BJ (cell line): ENCODE measurements at regions not wholly inside any gene's neighbourhood (a gene's known extent, or its start where the extent isn't known, plus 50 kb on each side); places are given as distances from the start of the nearest gene placed in this dataset.

ENCODE experiments used
- CTCF ChIA-PET: fragments of 350-600 bp; formaldehyde crosslinking; extraction: SDS; loops from one replicate; lab custom pipeline; 2021; ENCODE audit warnings: antibody characterized with exemption, inconsistent platforms; lab: Yijun Ruan, JAX
- POLR2A ChIA-PET: fragments of 300-600 bp; sonication (Branson Sonifier 250); formaldehyde crosslinking; extraction: SDS; loops from one replicate; lab custom pipeline; 2021; ENCODE audit warnings: antibody characterized with exemption; lab: Charles Lee
- DNase-seq: peaks from one replicate; pipeline ENCODE4 v3.0.0-alpha.2; 2011; ENCODE audit warnings: low read depth
- H3K27me3 ChIP-seq: 2 replicates; pipeline ENCODE4 v1.6.0; 2011; ENCODE audit warnings: low read length; ENCODE audit not compliant: control insufficient read depth, insufficient read depth
- H3K36me3 ChIP-seq: 2 replicates; pipeline ENCODE4 v1.5.1; 2011; ENCODE audit warnings: low read length; ENCODE audit not compliant: control insufficient read depth, insufficient read depth
- H3K4me3 ChIP-seq: 2 replicates; pipeline ENCODE4 v1.5.1; 2011; ENCODE audit warnings: low read depth, mild to moderate bottlenecking, control low read depth, low read length
- CTCF ChIP-seq: IDR thresholded peaks from 2 replicates; pipeline ENCODE4 v1.5.1; 2011; ENCODE audit warnings: low read depth, mild to moderate bottlenecking, control low read depth, inconsistent platforms, low read length, moderate library complexity; ENCODE audit not compliant: insufficient read depth

- TF ChIP-seq CTCF = no peak
- CTCF ChIA-PET = no interaction called here
- no peak overlapping the region for H3K4me3 ChIP-seq
- DNase-seq = no peak
- POLR2A ChIA-PET = no interaction called here
- H3K27me3 ChIP-seq = 0 out of 2 replicates have a peak, but pooled peaks cover 1% of the 10 kb centered on the region
- H3K36me3 ChIP-seq = no peaks in the 10 kb centered on the region
These were observed 306.9 kb downstream of the ZNF516 start for GRCh38 chr18:76188097-76188496.

- TF ChIP-seq CTCF = no peak
- CTCF ChIA-PET = no interaction called here
These were observed 315.8 kb downstream of the ZNF516 start for GRCh38 chr18:76179257-76179656.

GRCh38 chr18:76177160-76177559 lies 317.9 kb downstream of the ZNF516 start:
- TF ChIP-seq CTCF = no peak
- ChIA-PET CTCF (no interaction called here), POLR2A (no interaction called here)
- no peak overlapping the region for H3K4me3 ChIP-seq
- DNase-seq = no peak
- no peaks in the 10 kb centered on the region for H3K27me3 ChIP-seq
- no peaks in the 10 kb centered on the region for H3K36me3 ChIP-seq

More at GRCh38 chr18:76179257-76179656, 315.8 kb downstream of the ZNF516 start:
- no peak for DNase-seq
- no peaks in the 10 kb centered on the region for H3K36me3 ChIP-seq
- H3K4me3 ChIP-seq = no peak overlapping the region
- POLR2A ChIA-PET = no interaction called here
- H3K27me3 ChIP-seq = no peaks in the 10 kb centered on the region

GRCh38 chr18:76174451-76174850 lies 320.6 kb downstream of the ZNF516 start:
- POLR2A ChIA-PET = no interaction called here
- no peaks in the 10 kb centered on the region for H3K36me3 ChIP-seq
- no peak overlapping the region for H3K4me3 ChIP-seq
- no peak for DNase-seq
- no peak for TF ChIP-seq CTCF
- no peaks in the 10 kb centered on the region for H3K27me3 ChIP-seq
- CTCF ChIA-PET = no interaction called here

GRCh38 chr18:76169733-76170132 lies 325.3 kb downstream of the ZNF516 start:
- DNase-seq = no peak
- Histone ChIP-seq H3K4me3 (no peak overlapping the region), H3K36me3 (no peaks in the 10 kb centered on the region), H3K27me3 (no peaks in the 10 kb centered on the region)
- CTCF ChIA-PET = no interaction called here
- no peak for TF ChIP-seq CTCF
- POLR2A ChIA-PET = no interaction called here
